MM.1S (cell line): ENCODE measurements at regions not wholly inside any gene's neighbourhood (a gene's known extent, or its start where the extent isn't known, plus 50 kb on each side); places are given as distances from the start of the nearest gene placed in this dataset.

Experiments used
- DNase-seq: peaks from one replicate; pipeline ENCODE4 v3.0.0-alpha.2; 2015
- H2AFZ ChIP-seq: fragments of 300-600 bp; sonication (generic); 2 replicates; pipeline ENCODE4 v1.6.0; 2016; ENCODE audit warnings: antibody characterized with exemption, low read length
- H3F3A ChIP-seq: fragments of 300-600 bp; sonication (generic); 2 replicates; pipeline ENCODE4 v1.6.1; 2016; ENCODE audit warnings: mild to moderate bottlenecking, antibody characterized with exemption, low read length, moderate library complexity, mixed read lengths; ENCODE audit not compliant: insufficient read depth
- H3K27ac ChIP-seq: fragments of 300-600 bp; sonication (generic); 2 replicates; pipeline ENCODE4 v1.5.1; 2016; ENCODE audit warnings: mild to moderate bottlenecking, low read length
- H3K27me3 ChIP-seq: fragments of 300-600 bp; sonication (generic); replicated peaks from 2 replicates; pipeline ENCODE4 v1.6.0; 2016; ENCODE audit warnings: low read length; ENCODE audit not compliant: insufficient read depth
- H3K36me3 ChIP-seq: fragments of 300-600 bp; sonication (generic); replicated peaks from 2 replicates; pipeline ENCODE4 v1.6.1; 2016; ENCODE audit warnings: mild to moderate bottlenecking, low read length, mixed read lengths; ENCODE audit not compliant: insufficient read depth
- H3K4me1 ChIP-seq: fragments of 300-600 bp; sonication (generic); 2 replicates; pipeline ENCODE4 v1.6.1; 2016; ENCODE audit warnings: low read length, mixed read lengths
- H3K4me2 ChIP-seq: fragments of 300-600 bp; sonication (generic); 2 replicates; pipeline ENCODE4 v1.6.0; 2016; ENCODE audit warnings: low read depth, low read length
- H3K4me3 ChIP-seq: fragments of 300-600 bp; sonication (generic); 2 replicates; pipeline ENCODE4 v1.5.1; 2016; ENCODE audit warnings: low read length, mixed read lengths
- H3K79me2 ChIP-seq: fragments of 300-600 bp; sonication (generic); 2 replicates; pipeline ENCODE4 v1.6.1; 2016; ENCODE audit warnings: mixed run types, low read length, mixed read lengths
- H3K9ac ChIP-seq: fragments of 300-600 bp; sonication (generic); 2 replicates; pipeline ENCODE4 v1.6.1; 2016; ENCODE audit warnings: low read length, mixed read lengths
- H3K9me2 ChIP-seq: fragments of 300-600 bp; sonication (generic); replicated peaks from 2 replicates; pipeline ENCODE4 v1.6.1; 2016; ENCODE audit warnings: mild to moderate bottlenecking, low read length, mixed read lengths; ENCODE audit not compliant: insufficient read depth
- H3K9me3 ChIP-seq: fragments of 300-600 bp; sonication (generic); replicated peaks from 2 replicates; pipeline ENCODE4 v1.6.1; 2016; ENCODE audit warnings: mild to moderate bottlenecking, low read length, mixed read lengths; ENCODE audit not compliant: insufficient read depth
- H4K20me1 ChIP-seq: fragments of 300-600 bp; sonication (generic); 2 replicates; pipeline ENCODE4 v1.6.1; 2016; ENCODE audit warnings: mild to moderate bottlenecking, low read length, moderate library complexity, mixed read lengths; ENCODE audit not compliant: insufficient read depth
- EZH2 ChIP-seq: fragments of 300-600 bp; sonication (generic); optimal IDR thresholded peaks from 2 replicates; pipeline ENCODE3; 2017; ENCODE audit warnings: low read depth, mild to moderate bottlenecking, antibody characterized with exemption, low read length, mixed read lengths
- EZH2phosphoT487 ChIP-seq: fragments of 300-600 bp; sonication (generic); IDR thresholded peaks from 2 replicates; pipeline ENCODE4 v1.6.1; 2018; ENCODE audit warnings: antibody characterized with exemption, low read length
- TF ChIP-seq, protein P1 (sequence below): fragments of 300-600 bp; sonication (generic); IDR thresholded peaks from 2 replicates; pipeline ENCODE4 v1.5.1; 2016; ENCODE audit warnings: antibody characterized with exemption, low read length, mixed read lengths

DNA sequence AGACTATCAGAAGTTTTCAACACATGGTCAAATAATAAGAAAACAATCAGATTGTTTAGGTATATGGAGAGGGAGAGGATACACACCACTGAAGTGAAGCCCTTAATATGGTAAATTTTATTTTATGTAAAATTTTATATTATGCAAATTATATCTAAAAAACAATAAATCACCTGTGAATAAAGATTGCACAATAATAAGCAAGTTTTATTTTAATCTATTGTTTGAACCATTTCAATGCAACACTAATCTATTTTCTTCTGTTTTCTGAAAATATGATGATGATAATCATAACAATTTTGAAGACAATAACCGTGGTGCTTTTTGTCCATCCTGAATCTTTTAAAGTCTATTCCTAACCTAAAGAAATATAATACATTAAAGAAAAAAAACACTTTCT is 1473.5 kb upstream of the TENM4 start:
- TF ChIP-seq EZH2phosphoT487: no peak
- TF ChIP-seq, protein P1, sequence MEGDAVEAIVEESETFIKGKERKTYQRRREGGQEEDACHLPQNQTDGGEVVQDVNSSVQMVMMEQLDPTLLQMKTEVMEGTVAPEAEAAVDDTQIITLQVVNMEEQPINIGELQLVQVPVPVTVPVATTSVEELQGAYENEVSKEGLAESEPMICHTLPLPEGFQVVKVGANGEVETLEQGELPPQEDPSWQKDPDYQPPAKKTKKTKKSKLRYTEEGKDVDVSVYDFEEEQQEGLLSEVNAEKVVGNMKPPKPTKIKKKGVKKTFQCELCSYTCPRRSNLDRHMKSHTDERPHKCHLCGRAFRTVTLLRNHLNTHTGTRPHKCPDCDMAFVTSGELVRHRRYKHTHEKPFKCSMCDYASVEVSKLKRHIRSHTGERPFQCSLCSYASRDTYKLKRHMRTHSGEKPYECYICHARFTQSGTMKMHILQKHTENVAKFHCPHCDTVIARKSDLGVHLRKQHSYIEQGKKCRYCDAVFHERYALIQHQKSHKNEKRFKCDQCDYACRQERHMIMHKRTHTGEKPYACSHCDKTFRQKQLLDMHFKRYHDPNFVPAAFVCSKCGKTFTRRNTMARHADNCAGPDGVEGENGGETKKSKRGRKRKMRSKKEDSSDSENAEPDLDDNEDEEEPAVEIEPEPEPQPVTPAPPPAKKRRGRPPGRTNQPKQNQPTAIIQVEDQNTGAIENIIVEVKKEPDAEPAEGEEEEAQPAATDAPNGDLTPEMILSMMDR: no peak
- TF ChIP-seq EZH2: no peak
- Histone ChIP-seq H3K27ac (no peak overlapping the region), H3K36me3 (no peaks in the 10 kb centered on the region), H3K9me2 (no peaks in the 10 kb centered on the region), H4K20me1 (no peaks in the 10 kb centered on the region), H3K27me3 (no peaks in the 10 kb centered on the region), H3K4me3 (no peak overlapping the region), H3K4me2 (no peak overlapping the region), H3F3A (no peaks in the 10 kb centered on the region), H3K9ac (no peak overlapping the region), H3K4me1 (no peaks in the 10 kb centered on the region), H3K9me3 (no peaks in the 10 kb centered on the region), H2AFZ (no peak overlapping the region), H3K79me2 (no peaks in the 10 kb centered on the region)
- no peak for DNase-seq

DNA sequence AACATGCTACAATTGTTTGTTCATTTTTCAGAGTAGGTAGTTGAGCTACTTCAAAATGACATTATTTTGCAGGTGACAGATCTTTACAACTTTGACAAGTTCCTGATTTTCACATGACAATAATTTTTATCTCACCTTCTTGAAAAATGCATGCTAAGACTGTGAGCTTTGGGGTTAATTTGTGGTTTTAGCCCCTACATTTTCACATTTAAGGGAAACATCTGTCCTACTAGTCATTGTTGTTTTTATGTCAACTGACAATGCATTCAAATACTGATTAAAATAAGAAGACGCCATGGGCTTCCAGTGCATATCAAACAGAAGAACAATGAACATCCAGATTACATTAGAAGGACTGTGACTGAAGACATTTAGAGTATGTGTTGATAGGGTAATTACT is 1470.8 kb upstream of the TENM4 start:
- DNase-seq: no peak

DNA sequence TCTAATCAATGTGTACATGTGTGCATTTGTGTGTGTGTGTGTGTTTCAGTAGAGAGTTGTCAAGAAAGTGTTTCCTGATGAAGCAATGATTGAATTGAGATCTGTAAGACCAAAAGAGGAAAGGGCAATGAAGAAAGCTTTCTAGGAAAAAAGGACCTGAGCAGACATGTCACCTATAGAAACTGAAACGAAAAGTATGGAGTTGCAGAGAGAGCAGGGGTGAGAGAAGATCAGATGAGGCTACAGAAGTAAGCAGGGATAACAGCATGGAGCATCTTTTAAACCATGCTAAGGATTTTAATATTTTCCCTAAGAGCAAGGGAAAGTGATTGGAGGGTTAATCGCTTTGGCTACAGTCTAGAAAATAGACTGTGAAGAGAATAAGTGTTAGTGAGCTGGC is 1459.4 kb upstream of the TENM4 start:
- no peaks in the 10 kb centered on the region for H3K36me3 ChIP-seq
- H3K4me3 ChIP-seq: no peak overlapping the region
- no peaks in the 10 kb centered on the region for H3K9me2 ChIP-seq
- no peaks in the 10 kb centered on the region for H3F3A ChIP-seq
- TF ChIP-seq, protein P1: no peak
- TF ChIP-seq EZH2 (no peak), EZH2phosphoT487 (no peak)
- peak overlapping the region; percentile 35; the same call in 1 of the 2 replicates for H3K4me2 ChIP-seq
- no peaks in the 10 kb centered on the region for H3K9me3 ChIP-seq
- H3K9ac ChIP-seq: no peak overlapping the region
- H2AFZ ChIP-seq: peak overlapping the region; percentile 26; the same call in 1 of the 2 replicates
- H3K27ac ChIP-seq: no peak overlapping the region
- peaks cover 7% of the 10 kb centered on the region; the same call in 1 of the 2 replicates for H3K4me1 ChIP-seq
- H3K79me2 ChIP-seq: no peaks in the 10 kb centered on the region
- H3K27me3 ChIP-seq: no peaks in the 10 kb centered on the region
- no peaks in the 10 kb centered on the region for H4K20me1 ChIP-seq
- peak; percentile 27 for DNase-seq

More for the DNA sequence above, 1470.8 kb upstream of the TENM4 start:
- Histone ChIP-seq H3K9ac (no peak overlapping the region), H4K20me1 (no peaks in the 10 kb centered on the region), H3F3A (no peaks in the 10 kb centered on the region), H3K27me3 (no peaks in the 10 kb centered on the region), H3K79me2 (no peaks in the 10 kb centered on the region), H2AFZ (no peak overlapping the region), H3K27ac (no peak overlapping the region), H3K9me3 (no peaks in the 10 kb centered on the region), H3K4me3 (no peak overlapping the region), H3K9me2 (no peaks in the 10 kb centered on the region), H3K4me1 (no peaks in the 10 kb centered on the region), H3K4me2 (no peak overlapping the region), H3K36me3 (no peaks in the 10 kb centered on the region)
- TF ChIP-seq EZH2phosphoT487: no peak
- TF ChIP-seq, protein P1: no peak
- TF ChIP-seq EZH2: no peak
